ENCODE measurements at regions not wholly inside any gene's neighbourhood (a gene's known extent, or its start where the extent isn't known, plus 50 kb on each side); places are given as distances from the start of the nearest gene placed in this dataset.

DNA sequence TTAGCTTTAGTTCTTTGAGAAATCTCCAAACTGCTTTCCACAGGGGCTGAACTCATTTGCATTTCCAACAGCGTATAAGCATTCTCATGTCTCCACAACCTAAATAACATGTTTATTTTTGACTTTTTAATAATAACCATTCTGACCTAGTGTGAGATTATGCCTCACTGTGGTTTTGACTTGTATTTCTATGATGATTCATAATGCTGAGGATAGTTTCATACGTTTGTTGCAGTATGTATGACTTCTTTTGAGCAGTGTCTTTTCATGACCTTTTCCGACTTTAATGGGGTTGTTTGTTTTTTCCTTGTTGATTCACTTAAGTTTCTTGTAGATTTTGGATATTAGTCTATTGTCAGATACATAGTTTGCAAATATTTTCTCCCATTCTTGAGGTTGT is 1833.0 kb upstream of the PCDH10 start:
- H3K79me1 ChIP-seq (ENCODE audit: low read depth in 1 of 2, low read length in 2 of 2): no peaks in the 10 kb centered on the region
- H2BK120ac ChIP-seq (ENCODE audit: low read depth, low read length): no peak overlapping the region
- H2BK20ac ChIP-seq (ENCODE audit: low read depth, low read length): no peak overlapping the region
- no peaks in the 10 kb centered on the region for H3K9me3 ChIP-seq (ENCODE audit: control insufficient read depth, insufficient read depth, low read length)
- no peak overlapping the region for H2AFZ ChIP-seq (replicated peaks; ENCODE audit: low read length, poor library complexity)
- ATAC-seq (ENCODE audit: low read depth) (no peak), DNase-seq (no peak)
- no peak overlapping the region for H3K4ac ChIP-seq (ENCODE audit: low read depth, low read length)
- H3K4me1 ChIP-seq (ENCODE audit: control insufficient read depth, insufficient read depth, low read length): no peaks in the 10 kb centered on the region
- no peaks in the 10 kb centered on the region for H3K27me3 ChIP-seq (ENCODE audit: control insufficient read depth, insufficient read depth, low read length)
- no peak overlapping the region for H3K18ac ChIP-seq (ENCODE audit: low read depth, low read length)
- no peaks in the 10 kb centered on the region for H3K9me1 ChIP-seq (ENCODE audit: insufficient read depth, low read length)
- H3K27ac ChIP-seq (ENCODE audit: insufficient read depth, low read length): no peak overlapping the region
- H2AK9ac ChIP-seq (replicated peaks; ENCODE audit: low read depth, low read length, poor library complexity): no peak overlapping the region
- no peak overlapping the region for H3K4me2 ChIP-seq (ENCODE audit: low read depth, low read length)
- no peak overlapping the region for H3K9ac ChIP-seq (ENCODE audit: low read depth, low read length)
- H3K23ac ChIP-seq (ENCODE audit: low read depth, low read length): no peak overlapping the region
- dilution Hi-C loops (cut with HindIII; ENCODE audit: low sequenced_read_pairs, unreplicated experiment) (no loop called here), in situ Hi-C loops (cut with MboI; ENCODE audit: low sequenced_read_pairs) (no loop called here), intact Hi-C loops (cut with micrococcal nuclease) (no loop called here)
- no peak overlapping the region for H2BK15ac ChIP-seq (ENCODE audit: low read depth, low read length)
- H3K4me3 ChIP-seq (ENCODE audit: insufficient read depth, low read depth, low read length): no peak overlapping the region
- H4K5ac ChIP-seq (ENCODE audit: low read depth, low read length): no peak overlapping the region
- no peaks in the 10 kb centered on the region for H4K20me1 ChIP-seq (ENCODE audit: insufficient read depth, low read length)
- ChIA-PET POLR2A (ENCODE audit: unreplicated experiment) (no interaction called here), CTCF (no interaction called here)
- no peak overlapping the region for H2BK5ac ChIP-seq (ENCODE audit: low read depth, low read length, poor library complexity, severe bottlenecking)
- WGBS, 2 experiments (ENCODE audit: extremely low coverage in 2 of 2, insufficient read length in 1 of 2): no CpG with 5 or more reads among the region's 3 CpGs
- no peak overlapping the region for H4K91ac ChIP-seq (ENCODE audit: insufficient read depth, low read depth, low read length)
- no peak for TF ChIP-seq CHD1 (IDR thresholded peaks at IDR 0.05; ENCODE audit: low read depth, low read length)
- no peak for TF ChIP-seq MAFK (IDR thresholded peaks at IDR 0.05; ENCODE audit: low read depth, low read length)
- TF ChIP-seq RFX5 (IDR thresholded peaks at IDR 0.05; ENCODE audit: low read depth, low read length): no peak
- no peak for TF ChIP-seq CTCF (conservative IDR thresholded peaks at IDR 0.05; ENCODE audit: low read depth, low read length)
- TF ChIP-seq NFE2L2 (IDR thresholded peaks at IDR 0.05; ENCODE audit: low read depth, low read length): no peak
- TF ChIP-seq, protein P1, sequence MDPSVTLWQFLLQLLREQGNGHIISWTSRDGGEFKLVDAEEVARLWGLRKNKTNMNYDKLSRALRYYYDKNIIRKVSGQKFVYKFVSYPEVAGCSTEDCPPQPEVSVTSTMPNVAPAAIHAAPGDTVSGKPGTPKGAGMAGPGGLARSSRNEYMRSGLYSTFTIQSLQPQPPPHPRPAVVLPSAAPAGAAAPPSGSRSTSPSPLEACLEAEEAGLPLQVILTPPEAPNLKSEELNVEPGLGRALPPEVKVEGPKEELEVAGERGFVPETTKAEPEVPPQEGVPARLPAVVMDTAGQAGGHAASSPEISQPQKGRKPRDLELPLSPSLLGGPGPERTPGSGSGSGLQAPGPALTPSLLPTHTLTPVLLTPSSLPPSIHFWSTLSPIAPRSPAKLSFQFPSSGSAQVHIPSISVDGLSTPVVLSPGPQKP (IDR thresholded peaks at IDR 0.05; ENCODE audit: borderline replicate concordance, low read depth, low read length): no peak
- no peak for TF ChIP-seq RAD21 (IDR thresholded peaks at IDR 0.05; ENCODE audit: low read length)
- no peak for TF ChIP-seq POLR2A (IDR thresholded peaks at IDR 0.05; ENCODE audit: low read depth, low read length)
- TF ChIP-seq FOS (IDR thresholded peaks at IDR 0.05; ENCODE audit: low read depth, low read length): no peak
- TF ChIP-seq USF2 (IDR thresholded peaks at IDR 0.05; ENCODE audit: low read depth, low read length): no peak
- H2AK5ac ChIP-seq (ENCODE audit: low read depth, low read length): no peak overlapping the region
- no peaks in the 10 kb centered on the region for H3K36me3 ChIP-seq (ENCODE audit: control insufficient read depth, insufficient read depth, low read length)
- H4K8ac ChIP-seq (ENCODE audit: low read depth in 2 of 2, low read length in 2 of 2): no peak overlapping the region
- BruUV-seq (replicated peaks): no TSS peak
- no peak overlapping the region for H3K56ac ChIP-seq (ENCODE audit: extremely low read depth, insufficient read depth, low read length)
- H3K14ac ChIP-seq (replicated peaks; ENCODE audit: low read depth, low read length): no peak overlapping the region

Data from IMR-90 (cell line).